ELF-1 (cell line): ENCODE measurements at regions not wholly inside any gene's neighbourhood (a gene's known extent, or its start where the extent isn't known, plus 50 kb on each side); places are given as distances from the start of the nearest gene placed in this dataset.
"Not testable (repeated sequence)": the region's sequence is repeated elsewhere in the genome, so short reads cannot be mapped to it uniquely, and the experiment has no call there.

Source experiments
- DNase-seq: peaks from one replicate; pipeline ENCODE4 v3.0.0-alpha.2; 2016; ENCODE audit warnings: low read depth, low spot score

- DNase-seq = no peak
Observed at GRCh38 chr15:81828135-81828534, 217.7 kb downstream of the MEX3B start.

GRCh38 chr15:81825136-81825535 is 220.7 kb downstream of the MEX3B start:
- no peak for DNase-seq

GRCh38 chr15:81822587-81822986 is 223.2 kb downstream of the MEX3B start:
- DNase-seq = not testable (repeated sequence)

- no peak for DNase-seq
Observed at GRCh38 chr15:81819924-81820635, 225.7 kb downstream of the MEX3B start.

- no peak for DNase-seq
Observed at GRCh38 chr15:81814882-81815455, 230.8 kb downstream of the MEX3B start.

GRCh38 chr15:81813215-81813614 is 232.6 kb downstream of the MEX3B start:
- DNase-seq = peak; percentile 49

- DNase-seq = no peak
Observed at GRCh38 chr15:81812456-81812855, 233.4 kb downstream of the MEX3B start.

- no peak for DNase-seq
Observed at GRCh38 chr15:81811736-81812135, 234.1 kb downstream of the MEX3B start.

- peak; percentile 25 for DNase-seq
Observed at GRCh38 chr15:81809543-81809942, 236.3 kb downstream of the MEX3B start.

- DNase-seq = no peak
Observed at GRCh38 chr15:81807806-81808205, 238.0 kb downstream of the MEX3B start.

GRCh38 chr15:81807186-81807585 is 238.6 kb downstream of the MEX3B start:
- DNase-seq = no peak

- no peak for DNase-seq
Observed at GRCh38 chr15:81795899-81796298, 249.9 kb downstream of the MEX3B start.

- DNase-seq = peak; percentile 32
Observed at GRCh38 chr15:81792646-81793045, 253.2 kb downstream of the MEX3B start.

GRCh38 chr15:81791322-81791721 is 254.5 kb downstream of the MEX3B start:
- not testable (repeated sequence) for DNase-seq

- DNase-seq = no peak
Observed at GRCh38 chr15:81789403-81789802, 256.4 kb downstream of the MEX3B start.

- DNase-seq = no peak
Observed at GRCh38 chr15:81786776-81787175, 259.0 kb downstream of the MEX3B start.

GRCh38 chr15:81785679-81786078 is 260.1 kb downstream of the MEX3B start:
- DNase-seq = no peak

GRCh38 chr15:81785181-81785580 is 260.6 kb downstream of the MEX3B start:
- no peak for DNase-seq

- no peak for DNase-seq
Observed at GRCh38 chr15:81784751-81785150, 261.1 kb downstream of the MEX3B start.

- no peak for DNase-seq
Observed at GRCh38 chr15:81783586-81783985, 262.2 kb downstream of the MEX3B start.

- DNase-seq = no peak
Observed at GRCh38 chr15:81783076-81783475, 262.7 kb downstream of the MEX3B start.

- DNase-seq = no peak
Observed at GRCh38 chr15:81781395-81781794, 264.4 kb downstream of the MEX3B start.

GRCh38 chr15:81780966-81781365 is 264.9 kb downstream of the MEX3B start:
- no peak for DNase-seq

- no peak for DNase-seq
Observed at GRCh38 chr15:81779181-81779580, 266.6 kb downstream of the MEX3B start.
